Erythroblast (primary cell): ENCODE measurements at regions not wholly inside any gene's neighbourhood (a gene's known extent, or its start where the extent isn't known, plus 50 kb on each side); places are given as distances from the start of the nearest gene placed in this dataset.

Experiments used
- GATA1 ChIP-seq: IDR thresholded peaks from 2 replicates; pipeline ENCODE4 v1.6.1; 2011; ENCODE audit warnings: low read depth, mild to moderate bottlenecking, control low read depth, low read length, moderate library complexity
- POLR2A ChIP-seq: IDR thresholded peaks from 2 replicates; pipeline ENCODE4 v1.6.1; 2011; ENCODE audit warnings: mild to moderate bottlenecking, low read length

- no peak for TF ChIP-seq POLR2A
- TF ChIP-seq GATA1: no peak
Observed at GRCh38 chr3:66738625-66739365, 238.0 kb upstream of the LRIG1 start.
